HG02943 (cell line): ENCODE measurements at regions not wholly inside any gene's neighbourhood (a gene's known extent, or its start where the extent isn't known, plus 50 kb on each side); places are given as distances from the start of the nearest gene placed in this dataset.

Experiments used
- ATAC-seq: cut with Tn5 transposase; IDR thresholded peaks from one replicate; pipeline ENCODE4 v1.9.1; 2021; ENCODE audit warnings: mild to moderate bottlenecking, low read depth, moderate library complexity; ENCODE audit not compliant: unreplicated experiment

GRCh38 chr6:165884813-165885765 is 222.0 kb upstream of the PDE10A start:
- peak; percentile 96 for ATAC-seq

GRCh38 chr6:165883851-165884640 is 221.0 kb upstream of the PDE10A start:
- no peak for ATAC-seq

GRCh38 chr6:165881806-165882205 is 218.8 kb upstream of the PDE10A start:
- no peak for ATAC-seq

- no peak for ATAC-seq
These were observed 217.6 kb upstream of the PDE10A start for GRCh38 chr6:165880686-165881085.

- ATAC-seq, result no peak
These were observed 214.7 kb upstream of the PDE10A start for GRCh38 chr6:165877773-165878172.

GRCh38 chr6:165877192-165877591 is 214.2 kb upstream of the PDE10A start:
- no peak for ATAC-seq

GRCh38 chr6:165876588-165876987 is 213.5 kb upstream of the PDE10A start:
- ATAC-seq, result no peak

- no peak for ATAC-seq
These were observed 212.9 kb upstream of the PDE10A start for GRCh38 chr6:165875946-165876345.

GRCh38 chr6:165873976-165874375 is 210.9 kb upstream of the PDE10A start:
- ATAC-seq, result no peak

GRCh38 chr6:165872811-165873210 is 209.8 kb upstream of the PDE10A start:
- no peak for ATAC-seq

GRCh38 chr6:165872311-165872710 is 209.3 kb upstream of the PDE10A start:
- ATAC-seq, result no peak

GRCh38 chr6:165871571-165871970 is 208.5 kb upstream of the PDE10A start:
- no peak for ATAC-seq

- no peak for ATAC-seq
These were observed 206.5 kb upstream of the PDE10A start for GRCh38 chr6:165869526-165869925.

- ATAC-seq, result no peak
These were observed 201.9 kb upstream of the PDE10A start for GRCh38 chr6:165864925-165865324.

- no peak for ATAC-seq
These were observed 201.2 kb upstream of the PDE10A start for GRCh38 chr6:165864218-165864617.

- ATAC-seq, result no peak
These were observed 200.8 kb upstream of the PDE10A start for GRCh38 chr6:165863801-165864200.

- ATAC-seq, result no peak
These were observed 199.8 kb upstream of the PDE10A start for GRCh38 chr6:165862813-165863212.

GRCh38 chr6:165861226-165861625 is 198.2 kb upstream of the PDE10A start:
- ATAC-seq, result no peak

GRCh38 chr6:165858586-165858985 is 195.5 kb upstream of the PDE10A start:
- ATAC-seq, result no peak

- no peak for ATAC-seq
These were observed 192.8 kb upstream of the PDE10A start for GRCh38 chr6:165855856-165856255.

GRCh38 chr6:165854863-165855593 is 192.0 kb upstream of the PDE10A start:
- no peak for ATAC-seq
